Gastrocnemius medialis (tissue), 4 donors: ENCODE measurements at regions not wholly inside any gene's neighbourhood (a gene's known extent, or its start where the extent isn't known, plus 50 kb on each side); places are given as distances from the start of the nearest gene placed in this dataset.
"Not testable (repeated sequence)": the region's sequence is repeated elsewhere in the genome, so short reads cannot be mapped to it uniquely, and the experiment has no call there.

Experiments used
- ATAC-seq, 2 donors: fragments of 150-250 bp; one replicate each; pipeline ENCODE4 v1.9.1; 2016
- DNase-seq, 2 donors: peaks; one replicate each; pipeline ENCODE4 v3.0.0-alpha.2; 2019
- H3K27ac ChIP-seq, 4 donors: fragments of 200-600 bp; sonication (generic); 1 replicate in 1 of 4; 2 replicates in 3 of 4; pipeline ENCODE4 v1.5.1; 2016 to 2018; ENCODE audit warnings: mild to moderate bottlenecking in 2 of 4, moderate library complexity in 1 of 4
- H3K27me3 ChIP-seq, 3 donors: fragments of 200-600 bp; sonication (generic) in 2 of 3; 1 replicate in 1 of 3; 2 replicates in 2 of 3; pipeline versions ENCODE4 v1.5.1 to v1.6.0; 2016 to 2019; ENCODE audit warnings: mild to moderate bottlenecking in 1 of 3, moderate library complexity in 1 of 3
- H3K36me3 ChIP-seq, 2 donors: fragments of 200-600 bp; sonication (generic) in 1 of 2; one replicate each; pipeline ENCODE4 v1.5.1; 2017 to 2018
- H3K4me1 ChIP-seq, 2 donors: fragments of 200-600 bp; sonication (generic) in 1 of 2; one replicate each; pipeline ENCODE4 v1.5.1; 2016 to 2017; ENCODE audit warnings: mild to moderate bottlenecking in 2 of 2
- H3K4me3 ChIP-seq, 4 donors: fragments of 200-600 bp; sonication (generic) in 3 of 4; 1 replicate in 1 of 4; 2 replicates in 3 of 4; pipeline ENCODE4 v1.5.1; 2016 to 2019; ENCODE audit warnings: mild to moderate bottlenecking in 2 of 4
- H3K9me3 ChIP-seq, 3 donors: fragments of 200-600 bp; sonication (generic) in 2 of 3; 1 replicate in 1 of 3; 2 replicates in 2 of 3; pipeline ENCODE4 v1.5.1; 2016 to 2019
- POLR2A ChIP-seq, 2 donors: fragments of 450-650 bp; IDR thresholded peaks; one replicate each; pipeline ENCODE4 v1.6.1; 2017; ENCODE audit warnings: antibody characterized with exemption in 2 of 2, mild to moderate bottlenecking in 2 of 2, moderate library complexity in 2 of 2
- in situ Hi-C, 4 donors: fragments of 200-750 bp; cut with MboI; loops; one replicate each; pipeline versions ENCODE4 v1.15.0 to v1.8.0; 2017; ENCODE audit warnings: low sequenced_read_pairs in 4 of 4
- intact Hi-C: fragments of 100-400 bp; cut with DNase I; formaldehyde crosslinking; loops from one replicate; pipeline ENCODE4 v1.15.1; 2023; ENCODE audit warnings: low total_unique reads
- TF ChIP-seq, protein P1 (sequence below), 5 experiments: fragments of 450-650 bp in 3 of 5; fragments of 200-600 bp in 2 of 5; sonication (generic) in 2 of 5; IDR thresholded peaks in 4 of 5; conservative IDR thresholded peaks in 1 of 5; 1 replicate in 4 of 5; 2 replicates in 1 of 5; pipeline ENCODE4 v1.5.1; 2016 to 2019; ENCODE audit warnings: antibody characterized with exemption in 5 of 5, mild to moderate bottlenecking in 3 of 5, moderate library complexity in 3 of 5

GRCh38 chr15:66868918-66869317 is 166.9 kb downstream of the SMAD6 start:
- no peaks in the 10 kb centered on the region for H3K36me3 ChIP-seq
- ATAC-seq (no peak), DNase-seq (no peak)
- no peaks in the 10 kb centered on the region for H3K4me1 ChIP-seq
- no peaks in the 10 kb centered on the region for H3K9me3 ChIP-seq
- H3K27ac ChIP-seq, result no peak overlapping the region
- in situ Hi-C loops (no loop called here), intact Hi-C loops (no loop called here)
- H3K27me3 ChIP-seq, result no peaks in the 10 kb centered on the region
- no peak overlapping the region for H3K4me3 ChIP-seq
- no peak for TF ChIP-seq POLR2A (IDR thresholded peaks at IDR 0.05)
- TF ChIP-seq, protein P1, sequence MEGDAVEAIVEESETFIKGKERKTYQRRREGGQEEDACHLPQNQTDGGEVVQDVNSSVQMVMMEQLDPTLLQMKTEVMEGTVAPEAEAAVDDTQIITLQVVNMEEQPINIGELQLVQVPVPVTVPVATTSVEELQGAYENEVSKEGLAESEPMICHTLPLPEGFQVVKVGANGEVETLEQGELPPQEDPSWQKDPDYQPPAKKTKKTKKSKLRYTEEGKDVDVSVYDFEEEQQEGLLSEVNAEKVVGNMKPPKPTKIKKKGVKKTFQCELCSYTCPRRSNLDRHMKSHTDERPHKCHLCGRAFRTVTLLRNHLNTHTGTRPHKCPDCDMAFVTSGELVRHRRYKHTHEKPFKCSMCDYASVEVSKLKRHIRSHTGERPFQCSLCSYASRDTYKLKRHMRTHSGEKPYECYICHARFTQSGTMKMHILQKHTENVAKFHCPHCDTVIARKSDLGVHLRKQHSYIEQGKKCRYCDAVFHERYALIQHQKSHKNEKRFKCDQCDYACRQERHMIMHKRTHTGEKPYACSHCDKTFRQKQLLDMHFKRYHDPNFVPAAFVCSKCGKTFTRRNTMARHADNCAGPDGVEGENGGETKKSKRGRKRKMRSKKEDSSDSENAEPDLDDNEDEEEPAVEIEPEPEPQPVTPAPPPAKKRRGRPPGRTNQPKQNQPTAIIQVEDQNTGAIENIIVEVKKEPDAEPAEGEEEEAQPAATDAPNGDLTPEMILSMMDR (IDR thresholded peaks at IDR 0.05 in 4 of 5, conservative IDR thresholded peaks at IDR 0.05 in 1 of 5), result no peak

- intact Hi-C loops, result no loop called here
- H3K4me1 ChIP-seq, result no peaks in the 10 kb centered on the region
- TF ChIP-seq, protein P1 (IDR thresholded peaks at IDR 0.05 in 4 of 5, conservative IDR thresholded peaks at IDR 0.05 in 1 of 5), result no peak
- no peak for TF ChIP-seq POLR2A (IDR thresholded peaks at IDR 0.05)
- no peak overlapping the region for H3K27ac ChIP-seq
- DNase-seq, result no peak
- no peaks in the 10 kb centered on the region for H3K9me3 ChIP-seq
- no peaks in the 10 kb centered on the region for H3K27me3 ChIP-seq
- H3K4me3 ChIP-seq, result no peak overlapping the region
- ATAC-seq, result no peak
- in situ Hi-C loops, result no loop called here
- H3K36me3 ChIP-seq, result no peaks in the 10 kb centered on the region
Measured at GRCh38 chr15:66870880-66871388, 168.9 kb downstream of the SMAD6 start.

- no peak for ATAC-seq
- TF ChIP-seq POLR2A (IDR thresholded peaks at IDR 0.05), result no peak
- TF ChIP-seq, protein P1 (IDR thresholded peaks at IDR 0.05 in 4 of 5, conservative IDR thresholded peaks at IDR 0.05 in 1 of 5), result no peak
- in situ Hi-C loops, result no loop called here
Measured at GRCh38 chr15:66872405-66872804, 170.4 kb downstream of the SMAD6 start.

DNA sequence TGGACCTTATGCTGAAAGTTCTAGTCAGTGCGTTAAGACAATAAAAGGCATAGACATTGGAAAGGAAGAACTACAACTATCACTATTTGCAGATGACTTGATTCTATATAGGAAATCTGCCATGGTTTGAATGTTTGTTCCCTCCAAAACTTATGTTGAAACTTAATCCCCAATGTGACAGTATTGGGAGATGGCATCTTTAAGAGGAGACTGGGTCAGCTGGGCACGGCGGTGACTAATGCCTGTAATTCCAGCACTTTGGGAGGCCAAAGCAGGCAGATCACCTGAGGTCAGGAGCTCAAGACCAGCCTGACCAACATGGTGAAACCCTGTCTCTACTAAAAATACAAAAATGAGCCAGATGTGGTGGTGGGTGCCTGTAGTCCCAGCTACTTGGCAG is 171.3 kb downstream of the SMAD6 start:
- H3K4me3 ChIP-seq, H3K9me3 ChIP-seq, H3K27ac ChIP-seq, intact Hi-C loops, H3K36me3 ChIP-seq, ATAC-seq, DNase-seq, in situ Hi-C loops, H3K27me3 ChIP-seq: not testable (repeated sequence)
- peaks cover 12 to 15% of the 10 kb centered on the region in 2 donors for H3K4me1 ChIP-seq

More at GRCh38 chr15:66872405-66872804, 170.4 kb downstream of the SMAD6 start:
- no peaks in the 10 kb centered on the region for H3K9me3 ChIP-seq
- H3K36me3 ChIP-seq, result no peaks in the 10 kb centered on the region
- H3K27ac ChIP-seq, result no peak overlapping the region
- intact Hi-C loops, result no loop called here
- no peak for DNase-seq
- peaks cover 3 to 6% of the 10 kb centered on the region in 2 donors for H3K4me1 ChIP-seq
- H3K4me3 ChIP-seq, result no peak overlapping the region
- H3K27me3 ChIP-seq, result no peaks in the 10 kb centered on the region

DNA sequence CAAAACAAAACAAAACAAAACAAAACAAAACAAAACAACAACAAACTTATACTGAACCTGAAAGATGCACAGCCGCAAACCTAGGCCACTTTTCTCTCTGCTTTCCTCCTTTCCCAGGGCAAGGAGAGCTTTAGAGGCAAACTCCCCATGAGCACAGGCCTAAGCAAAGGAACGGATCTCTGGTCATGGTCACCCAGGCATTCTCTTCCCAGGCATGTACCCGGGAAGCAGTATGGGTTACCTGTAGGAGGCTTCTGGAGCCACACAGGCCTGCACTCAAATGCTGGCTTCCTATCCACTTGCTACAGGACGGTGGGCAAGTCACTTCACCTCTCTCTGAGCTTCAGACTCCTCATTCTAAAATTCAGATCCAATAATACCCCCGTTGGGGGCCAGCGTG is 171.8 kb downstream of the SMAD6 start:
- Histone ChIP-seq H3K27ac (no peak overlapping the region), H3K9me3 (no peaks in the 10 kb centered on the region), H3K4me3 (no peak overlapping the region), H3K36me3 (no peaks in the 10 kb centered on the region), H3K27me3 (no peaks in the 10 kb centered on the region), H3K4me1 (peaks cover 16 to 20% of the 10 kb centered on the region in 2 donors)
- DNase-seq, result no peak
- intact Hi-C loops, result no loop called here
- in situ Hi-C loops, result no loop called here
- TF ChIP-seq POLR2A (IDR thresholded peaks at IDR 0.05), result no peak
- TF ChIP-seq, protein P1 (IDR thresholded peaks at IDR 0.05 in 4 of 5, conservative IDR thresholded peaks at IDR 0.05 in 1 of 5), result no peak
- ATAC-seq, result no peak
